ENCODE measurements at regions not wholly inside any gene's neighbourhood (a gene's known extent, or its start where the extent isn't known, plus 50 kb on each side); places are given as distances from the start of the nearest gene placed in this dataset.
"Not testable (repeated sequence)": the region's sequence is repeated elsewhere in the genome, so short reads cannot be mapped to it uniquely, and the experiment has no call there.

DNA sequence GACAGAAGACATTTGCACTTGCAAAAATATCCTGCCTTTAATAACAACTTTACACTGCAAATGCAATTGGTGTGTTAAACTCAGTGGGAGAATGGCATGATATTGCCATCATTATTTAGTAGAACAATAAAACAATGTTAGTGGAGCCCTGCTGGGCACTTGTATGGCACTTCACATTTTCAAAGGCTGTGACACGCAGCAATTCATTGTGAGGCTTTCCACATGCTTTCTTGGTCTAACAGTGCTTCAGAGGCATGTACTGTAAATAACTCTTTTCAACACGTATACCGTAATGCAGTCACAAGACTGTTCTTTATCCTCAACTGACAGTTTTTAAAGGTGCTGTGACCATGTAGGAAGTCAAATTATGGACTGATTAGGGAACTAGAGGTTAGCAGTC is 155.5 kb upstream of the EPB41L4A start:
- no peak for DNase-seq

DNA sequence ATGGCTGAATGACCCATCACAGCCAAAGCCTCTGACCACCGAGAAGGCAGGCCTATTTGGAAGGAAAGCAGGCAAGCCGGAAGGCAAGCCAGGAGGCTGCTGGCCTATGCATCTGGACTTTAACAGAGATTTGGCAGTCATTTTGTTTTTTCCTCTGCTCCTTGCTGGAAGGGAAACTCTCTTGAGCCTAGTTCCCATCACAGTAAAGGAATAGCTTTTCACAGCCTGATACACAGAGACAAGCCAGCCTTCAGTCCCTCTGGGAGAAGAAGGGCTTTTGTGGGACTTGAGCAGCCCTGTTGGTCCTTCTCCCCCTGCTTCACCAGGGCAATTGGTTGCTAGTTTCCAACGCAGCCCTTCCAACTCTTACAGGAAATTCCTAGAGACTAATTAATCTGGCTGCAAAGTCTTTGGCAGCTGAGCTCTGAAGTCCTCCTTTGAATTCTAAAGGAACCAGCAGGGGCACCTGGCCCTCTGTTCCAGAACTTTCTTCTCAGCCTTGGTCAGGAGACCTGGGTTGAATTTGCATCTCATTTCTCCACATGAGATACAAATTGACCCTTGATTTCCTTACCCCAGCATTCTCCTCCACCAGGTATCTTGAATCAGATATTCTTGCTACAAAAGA is 157.3 kb upstream of the EPB41L4A start:
- no peak for DNase-seq

DNA sequence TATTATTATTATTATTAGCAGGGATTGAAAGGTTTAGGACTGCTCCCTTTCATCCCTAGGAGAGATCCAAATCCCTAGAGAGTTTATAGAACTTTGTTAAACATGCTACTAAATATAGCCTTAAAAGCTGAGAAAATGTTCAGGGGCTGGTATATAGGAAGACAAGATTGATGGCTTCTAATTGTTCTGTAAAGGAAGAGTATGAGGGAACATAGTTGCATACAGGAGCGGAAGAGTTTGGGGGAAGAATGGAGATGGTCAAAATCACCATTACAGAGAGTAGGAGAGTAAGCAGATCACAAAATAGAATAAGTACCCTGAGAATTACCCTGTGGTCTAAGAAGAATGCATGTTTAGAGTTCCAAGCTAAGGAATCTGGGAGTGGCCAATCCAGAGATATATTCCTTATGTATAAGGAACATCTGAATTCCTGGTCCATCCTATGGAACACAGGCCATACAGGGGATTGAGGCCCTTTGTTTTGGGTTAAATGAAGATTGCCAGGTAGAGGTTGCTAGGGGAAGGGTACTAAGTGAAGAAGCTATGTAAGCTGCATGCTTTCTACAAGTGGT is 158.0 kb upstream of the APC start:
- peak; percentile 42 for DNase-seq

DNA sequence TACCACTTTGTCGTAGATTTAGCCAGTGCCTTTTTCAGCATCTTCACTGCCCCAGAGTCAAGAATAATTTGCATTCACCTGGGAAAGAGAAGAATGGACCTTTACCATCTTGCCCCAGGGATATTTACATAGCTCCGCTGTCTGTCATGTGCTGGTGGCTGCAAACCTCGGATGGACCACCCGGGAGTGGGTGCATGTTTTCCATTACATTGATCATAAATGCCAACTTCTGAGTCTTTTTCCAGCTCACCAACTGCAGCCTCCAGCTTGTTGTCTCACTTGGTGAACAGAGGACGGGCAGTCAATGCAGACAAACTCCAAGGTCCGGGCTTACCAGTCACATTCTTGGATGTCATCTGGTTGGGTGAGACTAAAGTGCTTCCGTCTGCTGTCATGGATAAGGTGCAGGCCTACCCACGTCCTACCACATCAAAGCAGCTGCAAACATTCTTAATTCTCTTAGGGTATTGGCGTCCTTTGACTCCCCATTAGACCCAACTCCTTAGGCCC is 155.8 kb upstream of the APC start:
- no peak for DNase-seq

DNA sequence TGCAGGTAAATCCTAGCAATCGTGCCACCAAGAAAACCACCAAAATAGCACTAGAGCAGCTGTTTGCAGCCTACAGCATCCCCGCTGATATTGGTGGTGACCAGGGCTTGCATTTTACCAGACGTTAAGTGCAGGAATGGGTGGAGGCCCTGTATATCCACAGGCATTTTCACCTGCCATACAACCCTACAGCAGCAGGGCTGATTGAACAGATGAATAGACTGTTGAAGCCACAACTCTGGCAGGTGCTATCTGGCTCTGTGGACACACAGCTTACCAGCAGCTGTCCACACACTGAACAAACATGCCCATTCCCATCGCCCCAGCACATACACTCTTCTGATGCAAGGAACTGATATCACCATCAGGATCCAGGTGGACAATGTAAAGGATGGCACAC is 154.5 kb upstream of the APC start:
- no peak for DNase-seq

DNA sequence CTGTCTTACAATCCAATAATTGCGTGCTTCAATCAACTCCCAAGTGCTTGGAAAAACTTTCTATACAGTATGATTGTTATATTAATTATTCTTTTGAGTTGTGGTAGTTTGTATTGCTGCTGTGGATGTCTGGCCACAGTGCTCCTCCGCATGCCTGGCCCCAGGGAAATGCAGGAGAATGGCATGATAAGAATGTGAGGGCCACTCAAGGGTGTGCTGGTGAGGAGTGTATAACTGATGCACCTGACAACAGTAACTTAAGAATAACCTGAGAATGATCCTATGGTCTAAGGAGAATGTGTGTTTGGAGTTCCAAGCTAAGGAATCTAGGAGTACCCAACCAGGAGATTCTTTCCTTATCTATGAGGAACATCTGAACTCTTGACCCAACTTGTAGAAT is 152.9 kb upstream of the APC start:
- no peak for DNase-seq

DNA sequence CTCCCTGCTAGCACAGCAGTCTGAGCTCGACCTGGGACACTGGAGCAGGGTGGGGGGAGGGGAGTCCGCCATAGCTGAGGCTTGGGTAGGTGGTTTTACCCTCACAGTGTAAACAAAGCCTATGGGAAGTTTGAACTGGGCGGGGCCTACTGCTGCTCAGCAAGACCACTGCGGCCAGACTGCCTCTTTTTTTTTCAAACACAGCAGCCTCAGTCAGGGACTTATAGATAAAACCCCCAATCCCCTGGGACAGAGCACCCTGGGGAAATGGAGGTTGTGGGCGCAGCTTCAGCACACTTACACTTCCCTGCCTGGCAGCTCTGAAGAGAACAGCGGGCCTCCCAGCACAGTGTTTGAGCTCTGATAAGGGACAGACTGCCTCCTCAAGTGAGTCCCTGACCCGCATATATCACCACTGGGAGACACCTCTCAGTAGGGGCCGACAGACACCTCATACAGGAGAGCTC is 151.1 kb upstream of the APC start:
- DNase-seq, result no peak

DNA sequence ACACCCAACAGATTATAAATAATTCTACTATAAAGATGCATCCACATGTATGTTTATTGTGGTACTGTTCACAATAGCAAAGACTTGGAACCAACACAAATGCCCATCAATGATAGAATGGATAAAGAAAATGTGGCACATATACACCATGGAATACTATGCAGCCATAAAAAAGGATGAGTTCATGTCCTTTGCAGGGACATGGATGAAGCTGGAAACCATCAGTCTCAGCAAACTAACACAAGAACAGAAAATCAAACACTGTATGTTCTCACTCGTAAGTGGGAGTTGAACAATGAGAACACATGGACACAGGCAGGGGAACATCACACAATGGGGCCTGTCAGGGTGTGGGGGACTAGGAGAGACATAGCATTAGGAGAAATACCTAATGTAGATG is 146.8 kb upstream of the APC start:
- not testable (repeated sequence) for DNase-seq

DNA sequence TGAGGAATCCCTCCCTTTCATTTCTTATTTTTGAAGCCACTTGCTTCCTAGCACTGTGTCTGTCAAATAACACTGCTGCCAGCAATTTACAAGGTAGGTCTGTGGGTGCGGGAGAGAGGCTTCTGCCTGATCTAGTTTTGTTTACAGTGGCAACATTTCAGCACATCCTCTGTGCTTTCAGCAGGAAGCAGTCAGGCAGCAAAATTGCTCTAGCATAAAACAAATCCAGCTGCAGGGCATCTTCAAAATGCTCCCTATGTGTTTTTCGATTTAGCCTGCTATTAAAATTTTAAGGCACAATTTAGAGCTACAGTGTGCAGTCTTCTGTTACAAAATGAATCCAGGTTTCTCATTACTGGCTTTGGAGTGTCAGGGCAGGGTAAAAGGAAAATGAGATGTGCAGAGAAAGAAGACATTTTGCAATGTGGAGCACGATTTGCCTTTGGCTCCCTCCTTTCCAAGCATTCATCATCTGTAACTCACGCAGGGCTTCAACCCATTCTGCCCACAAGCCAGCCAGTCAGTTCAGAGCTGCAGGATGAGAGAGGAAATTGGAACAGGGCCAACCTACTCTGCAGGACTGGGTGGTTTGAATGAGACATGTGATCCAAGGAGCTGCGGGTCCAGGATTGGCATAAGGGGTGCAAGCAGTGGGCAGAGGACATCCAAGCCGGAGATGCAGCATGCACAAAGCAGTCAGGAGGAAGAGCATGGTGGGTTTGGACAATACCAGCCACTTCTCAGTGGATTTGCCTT is 143.4 kb upstream of the APC start:
- DNase-seq, result no peak

DNA sequence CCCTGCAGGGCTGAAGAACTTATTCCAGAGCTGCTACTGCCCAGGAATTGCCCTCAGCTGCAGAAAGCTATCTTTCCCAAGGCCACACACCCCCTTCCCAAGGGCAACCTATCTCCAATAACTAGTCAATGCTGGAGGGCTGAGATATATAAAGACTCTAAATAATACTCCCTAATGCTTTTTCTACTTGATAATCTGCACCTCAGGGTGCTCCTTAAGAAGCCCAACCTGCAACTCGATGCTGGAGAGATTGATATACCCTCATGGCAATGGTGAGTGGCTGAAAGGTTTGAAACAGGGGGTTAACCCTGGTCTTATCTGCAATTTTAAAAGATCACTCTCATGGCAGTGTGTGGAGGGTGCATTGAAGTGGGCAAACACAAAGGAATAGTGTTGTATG is 142.7 kb upstream of the APC start:
- no peak for DNase-seq

DNA sequence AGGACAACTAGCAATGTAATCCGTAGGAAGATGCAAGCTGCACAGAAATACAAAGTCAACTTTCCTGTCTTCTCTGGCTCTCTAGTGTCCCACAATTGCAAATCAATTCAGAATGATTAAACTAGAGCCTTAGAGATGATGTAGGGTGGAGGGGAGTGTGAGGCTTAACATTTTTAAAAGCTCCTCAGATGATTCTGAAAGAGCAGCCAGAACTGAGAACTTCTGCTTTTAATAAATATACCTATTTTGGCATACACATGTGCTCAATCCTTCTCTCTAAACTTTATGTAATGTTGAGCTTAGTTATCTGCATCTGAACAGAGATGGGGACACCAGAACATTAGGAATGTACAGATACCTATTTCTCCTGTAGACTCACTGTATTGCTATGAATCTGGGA is 139.9 kb upstream of the APC start:
- no peak for DNase-seq

DNA sequence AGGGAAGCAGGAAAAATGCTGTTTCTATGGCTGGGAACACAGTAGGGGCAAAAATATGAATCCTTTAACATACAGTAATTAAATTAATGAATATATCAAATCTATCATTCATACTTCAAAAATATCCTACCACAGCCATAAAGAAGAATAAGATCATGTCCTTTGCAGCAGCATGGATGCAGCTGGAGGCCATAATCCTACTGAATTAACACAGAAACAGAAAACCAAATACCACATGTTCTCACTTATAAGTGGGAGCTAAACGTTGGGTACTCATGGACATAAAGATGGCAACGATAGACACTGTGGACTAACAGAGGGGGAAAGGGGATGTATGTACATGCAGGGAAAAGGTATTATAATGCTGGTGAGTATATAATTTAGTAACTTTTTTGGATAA is 137.2 kb upstream of the APC start:
- not testable (repeated sequence) for DNase-seq

DNA sequence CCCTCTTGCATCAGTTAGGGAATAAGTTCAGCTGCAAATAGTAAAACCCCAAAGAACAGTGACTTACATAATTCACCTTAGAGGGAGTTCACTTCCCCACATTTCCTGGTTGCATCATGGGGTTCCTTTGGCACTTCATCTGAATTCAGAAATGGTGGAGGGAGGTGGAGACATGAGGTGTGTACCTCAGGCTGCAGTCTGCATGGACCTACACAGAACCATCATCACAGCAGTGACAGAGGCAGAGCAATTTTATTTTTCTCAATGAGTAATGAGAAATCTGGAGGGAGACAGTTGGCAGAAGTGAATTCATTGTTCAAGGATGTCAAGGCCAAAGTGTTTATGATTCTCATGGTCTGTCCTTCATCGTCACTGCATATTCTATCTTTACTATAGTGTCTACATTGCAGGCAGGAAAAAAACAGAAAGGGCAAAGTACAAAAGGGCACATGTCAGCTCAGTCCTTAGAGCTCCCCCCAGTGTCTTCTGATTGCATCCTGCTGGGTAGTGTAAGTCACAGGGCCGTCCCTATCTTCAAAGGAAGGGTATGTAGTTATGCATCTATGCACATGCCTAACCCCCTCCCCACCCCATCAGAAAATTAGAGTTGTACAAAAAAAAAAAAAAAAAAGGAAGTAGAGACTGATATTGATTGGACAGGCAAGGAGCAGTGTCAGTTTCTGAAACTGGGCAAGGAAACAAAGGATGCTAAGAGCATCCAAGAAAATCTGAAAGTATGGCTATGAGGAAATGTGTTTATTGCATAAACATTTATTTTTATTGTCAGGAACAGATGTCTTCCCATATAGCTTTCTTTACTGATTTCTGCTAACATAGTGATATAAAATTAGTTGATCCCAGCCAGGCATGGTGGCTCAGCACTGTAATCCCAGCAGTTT is 132.7 kb upstream of the APC start:
- DNase-seq, result no peak

DNA sequence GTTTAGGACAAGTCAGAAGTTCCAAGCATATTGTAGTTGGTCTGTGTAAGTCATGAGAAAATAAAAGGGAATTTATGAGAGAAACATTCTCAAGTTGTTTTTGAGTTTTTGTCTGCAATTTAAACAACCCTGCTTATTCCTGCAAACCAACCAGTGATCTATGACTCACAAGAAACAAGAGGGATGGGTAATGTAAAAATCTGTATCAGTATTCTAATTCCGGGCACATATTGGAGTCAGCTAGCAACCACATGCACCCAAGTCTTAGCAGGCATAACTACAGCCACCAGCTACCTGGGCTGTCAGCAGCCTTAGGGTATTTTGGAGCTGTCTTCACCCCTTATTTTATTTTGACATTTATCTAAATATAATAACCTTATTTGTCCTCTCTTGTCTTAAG is 128.7 kb upstream of the APC start:
- DNase-seq, result no peak

DNA sequence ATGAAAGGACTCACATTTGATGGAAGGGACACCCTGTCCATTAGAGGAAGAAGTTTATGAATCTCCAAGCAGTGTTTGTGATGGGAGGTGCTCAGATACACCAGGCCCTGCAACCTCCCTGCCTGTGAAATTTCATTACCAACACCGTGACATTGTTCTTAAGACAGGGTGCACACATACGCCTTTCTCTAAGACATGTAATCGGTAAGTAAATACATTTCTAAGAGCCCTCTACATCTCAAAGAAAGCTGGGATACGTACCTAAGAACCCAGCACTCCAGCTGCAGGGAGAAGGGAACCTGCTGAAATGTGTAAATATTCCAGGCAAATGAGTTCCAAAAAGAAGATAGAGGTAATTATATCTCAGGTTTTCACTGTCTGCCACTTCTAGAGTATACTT is 125.0 kb upstream of the APC start:
- DNase-seq, result no peak

DNA sequence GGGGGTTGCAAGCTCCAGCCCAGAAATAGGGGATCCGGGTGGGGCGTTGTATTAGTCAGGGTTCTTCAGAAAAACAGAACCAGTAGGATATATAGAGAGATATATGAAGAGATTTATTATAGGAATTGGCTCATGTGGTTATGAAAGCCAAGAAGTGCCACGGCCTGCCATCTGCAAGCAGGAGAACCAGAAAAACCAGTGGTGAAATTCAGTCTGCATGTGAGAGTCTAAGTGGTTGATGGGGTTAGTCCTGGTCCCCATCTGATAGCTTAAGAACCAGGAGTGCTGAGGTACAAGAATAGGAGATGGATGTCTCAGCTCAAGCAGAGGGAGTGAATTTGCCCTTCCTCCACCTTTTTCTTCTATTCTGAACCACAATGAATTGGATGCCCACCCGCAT is 123.4 kb upstream of the APC start:
- DNase-seq, result no peak

DNA sequence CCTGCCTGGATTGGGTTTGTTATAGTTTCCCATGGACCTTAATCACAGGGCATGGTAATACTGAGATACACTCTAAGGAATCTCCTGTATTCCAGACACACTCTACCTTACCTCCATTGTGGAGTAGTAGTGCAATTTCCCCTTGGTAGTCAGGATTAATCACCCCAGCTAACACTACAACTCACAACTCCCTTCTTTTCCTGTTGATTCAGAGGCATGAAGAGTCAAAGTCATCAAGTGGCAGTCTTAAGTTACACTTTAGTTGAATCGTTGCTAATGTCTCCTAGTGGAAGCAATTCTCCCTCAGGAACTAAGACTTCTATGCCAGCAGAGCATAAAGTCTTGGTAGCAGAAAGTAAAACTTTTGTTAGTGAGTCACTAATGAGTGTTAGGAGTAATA is 122.7 kb upstream of the APC start:
- DNase-seq, result no peak

DNA sequence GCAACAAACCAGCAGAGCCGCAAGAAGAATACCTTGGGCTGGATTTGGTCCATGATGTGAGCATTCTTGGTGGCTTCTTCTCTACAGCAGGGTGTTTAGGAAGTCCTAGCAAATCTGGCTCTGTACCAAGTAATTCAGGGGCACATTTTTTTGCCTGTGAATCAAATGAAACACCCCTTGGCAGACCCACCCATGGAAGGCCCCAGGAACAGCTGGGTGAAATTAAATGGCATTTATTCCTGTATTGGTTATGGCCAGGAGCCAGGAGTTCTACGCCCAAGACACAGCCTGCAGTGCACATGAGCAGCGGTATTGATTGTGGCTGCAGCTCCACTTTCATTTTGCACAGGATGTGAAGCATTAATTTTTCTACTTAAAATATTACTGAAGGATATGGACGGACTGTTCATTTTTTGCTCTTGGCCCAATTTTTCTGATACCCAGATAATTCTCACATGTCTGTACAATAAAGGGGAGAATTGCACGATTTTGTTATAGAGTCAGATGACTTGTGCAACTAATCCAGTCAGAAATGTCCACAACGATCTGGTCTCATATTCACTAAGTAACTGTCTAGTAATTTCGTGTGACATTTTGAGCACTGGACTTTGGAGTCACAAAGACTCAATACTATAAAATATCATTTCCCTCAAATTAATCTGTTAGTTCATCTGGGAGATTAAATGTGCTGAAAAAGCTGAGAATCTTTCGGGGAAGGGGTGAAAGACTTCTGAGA is 120.7 kb upstream of the APC start:
- peak; percentile 47 for DNase-seq

DNA sequence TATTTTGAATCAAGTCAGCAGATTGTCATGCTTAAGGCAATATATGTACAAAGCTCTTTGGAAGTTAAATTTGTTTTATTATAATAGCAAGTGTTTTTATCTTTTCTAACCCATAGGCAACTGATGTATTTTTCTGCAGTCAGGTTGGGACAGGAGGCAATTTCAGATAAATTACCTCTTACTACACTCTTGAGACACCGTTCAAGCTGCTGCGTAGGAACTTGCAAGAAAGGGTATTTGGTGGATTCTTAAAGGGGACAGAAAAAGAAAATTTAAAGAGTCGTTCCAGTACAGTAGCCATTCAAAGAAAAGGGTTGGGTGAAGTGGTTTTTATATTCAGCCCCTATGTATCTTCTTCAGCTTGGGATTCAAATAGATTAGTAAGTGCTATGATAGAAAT is 112.4 kb upstream of the APC start:
- no peak for DNase-seq

DNA sequence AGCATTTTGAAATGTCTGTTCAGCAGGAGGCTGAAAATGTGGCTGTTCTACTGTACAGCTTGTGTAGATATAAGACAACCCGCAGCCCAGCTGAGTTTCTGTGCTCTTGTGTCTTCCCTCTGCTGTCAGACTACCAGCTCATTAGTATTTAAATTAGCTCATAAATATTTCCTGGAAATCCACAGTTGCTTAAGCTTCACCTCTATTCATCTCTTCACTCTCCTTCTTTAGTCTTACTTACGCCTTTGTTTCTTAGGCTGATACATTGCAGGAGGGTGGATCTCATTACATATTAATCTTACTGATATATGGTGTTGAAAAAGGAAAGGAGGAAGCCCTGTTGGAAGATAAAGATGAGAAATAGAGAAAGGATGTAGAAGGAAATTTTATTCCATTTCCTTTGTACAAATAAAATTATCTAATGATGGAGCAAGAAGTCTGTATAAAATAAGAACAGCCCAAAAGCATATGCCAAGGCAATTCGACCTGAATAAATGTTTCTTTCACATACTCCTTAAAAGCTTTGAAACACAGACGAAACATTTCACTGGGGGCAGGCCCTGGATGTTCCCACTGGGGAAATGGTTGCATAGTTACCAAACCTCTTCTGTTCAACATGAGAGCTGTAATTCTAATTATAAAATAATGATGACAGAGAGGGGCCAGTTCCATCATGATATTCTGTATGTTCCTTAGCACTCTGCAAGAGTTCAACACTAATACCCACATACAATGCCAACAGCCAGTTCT is 111.8 kb upstream of the APC start:
- no peak for DNase-seq

DNA sequence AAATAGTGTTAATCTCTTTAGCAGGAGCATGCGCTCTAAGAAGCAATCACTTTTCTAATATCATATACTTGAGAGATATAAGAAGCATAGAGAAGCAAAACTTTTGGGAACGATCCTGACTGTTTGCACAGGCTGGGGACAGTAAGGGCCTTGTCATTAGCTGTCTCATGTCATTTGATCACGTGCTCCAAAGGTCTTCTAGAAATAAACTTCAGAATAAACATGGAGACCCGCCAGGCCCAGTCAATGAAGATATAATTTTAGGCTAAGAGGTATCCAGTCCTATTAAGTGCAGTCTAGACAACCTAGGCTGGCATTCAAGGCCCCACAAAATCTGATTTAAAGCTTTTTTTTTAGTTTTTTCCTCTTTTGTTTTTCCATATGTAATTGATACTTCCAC is 111.0 kb upstream of the APC start:
- no peak for DNase-seq
